Neural cell (in vitro differentiated cells): ENCODE measurements at regions not wholly inside any gene's neighbourhood (a gene's known extent, or its start where the extent isn't known, plus 50 kb on each side); places are given as distances from the start of the nearest gene placed in this dataset.

ENCODE experiments used
- CTCF ChIP-seq: fragments of 450-650 bp; IDR thresholded peaks from 2 replicates; pipeline ENCODE4 v1.5.1; 2014; ENCODE audit warnings: antibody characterized with exemption, mild to moderate bottlenecking, moderate library complexity; ENCODE audit not compliant: poor library complexity, severe bottlenecking
- EP300 ChIP-seq: fragments of 450-650 bp; conservative IDR thresholded peaks from 2 replicates; pipeline ENCODE4 v1.6.1; 2014; ENCODE audit warnings: antibody characterized with exemption, mild to moderate bottlenecking, moderate library complexity; ENCODE audit not compliant: poor library complexity, severe bottlenecking
- EZH2 ChIP-seq: fragments of 200-600, 300-800 bp; shearing (Covaris generic), sonication (generic); IDR thresholded peaks from 2 replicates; pipeline ENCODE4 v1.6.1; 2014; ENCODE audit warnings: antibody characterized with exemption, low read length, borderline replicate concordance, mild to moderate bottlenecking; ENCODE audit not compliant: insufficient read depth, poor library complexity, severe bottlenecking
- MXI1 ChIP-seq: fragments of 450-650 bp; conservative IDR thresholded peaks from 2 replicates; pipeline ENCODE4 v1.6.1; 2014; ENCODE audit warnings: antibody characterized with exemption, mild to moderate bottlenecking; ENCODE audit not compliant: poor library complexity, severe bottlenecking
- POLR2AphosphoS5 ChIP-seq: IDR thresholded peaks from 2 replicates; pipeline ENCODE4 v1.6.1; 2012
- RAD21 ChIP-seq: fragments of 450-650 bp; conservative IDR thresholded peaks from 2 replicates; pipeline ENCODE4 v1.6.1; 2014; ENCODE audit warnings: antibody characterized with exemption, mild to moderate bottlenecking, moderate library complexity
- REST ChIP-seq: IDR thresholded peaks from 2 replicates; pipeline ENCODE4 v1.6.1; 2012; ENCODE audit warnings: borderline replicate concordance

GRCh38 chr5:128881502-128882018 lies 83.7 kb upstream of the SLC27A6 start:
- TF ChIP-seq EP300 (no peak), REST (no peak), CTCF (no peak), POLR2AphosphoS5 (no peak), EZH2 (no peak), MXI1 (no peak), RAD21 (no peak)
